ENCODE measurements at regions not wholly inside any gene's neighbourhood (a gene's known extent, or its start where the extent isn't known, plus 50 kb on each side); places are given as distances from the start of the nearest gene placed in this dataset.

- TF ChIP-seq, protein P1, sequence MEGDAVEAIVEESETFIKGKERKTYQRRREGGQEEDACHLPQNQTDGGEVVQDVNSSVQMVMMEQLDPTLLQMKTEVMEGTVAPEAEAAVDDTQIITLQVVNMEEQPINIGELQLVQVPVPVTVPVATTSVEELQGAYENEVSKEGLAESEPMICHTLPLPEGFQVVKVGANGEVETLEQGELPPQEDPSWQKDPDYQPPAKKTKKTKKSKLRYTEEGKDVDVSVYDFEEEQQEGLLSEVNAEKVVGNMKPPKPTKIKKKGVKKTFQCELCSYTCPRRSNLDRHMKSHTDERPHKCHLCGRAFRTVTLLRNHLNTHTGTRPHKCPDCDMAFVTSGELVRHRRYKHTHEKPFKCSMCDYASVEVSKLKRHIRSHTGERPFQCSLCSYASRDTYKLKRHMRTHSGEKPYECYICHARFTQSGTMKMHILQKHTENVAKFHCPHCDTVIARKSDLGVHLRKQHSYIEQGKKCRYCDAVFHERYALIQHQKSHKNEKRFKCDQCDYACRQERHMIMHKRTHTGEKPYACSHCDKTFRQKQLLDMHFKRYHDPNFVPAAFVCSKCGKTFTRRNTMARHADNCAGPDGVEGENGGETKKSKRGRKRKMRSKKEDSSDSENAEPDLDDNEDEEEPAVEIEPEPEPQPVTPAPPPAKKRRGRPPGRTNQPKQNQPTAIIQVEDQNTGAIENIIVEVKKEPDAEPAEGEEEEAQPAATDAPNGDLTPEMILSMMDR (IDR thresholded peaks at IDR 0.05; ENCODE audit: low read depth, low read length): no peak
- H3K4me3 ChIP-seq (ENCODE audit: low read depth, low read length): no peak overlapping the region
These were observed 130.8 kb upstream of the IRX3 start for GRCh38 chr16:54417384-54417783.

DNA sequence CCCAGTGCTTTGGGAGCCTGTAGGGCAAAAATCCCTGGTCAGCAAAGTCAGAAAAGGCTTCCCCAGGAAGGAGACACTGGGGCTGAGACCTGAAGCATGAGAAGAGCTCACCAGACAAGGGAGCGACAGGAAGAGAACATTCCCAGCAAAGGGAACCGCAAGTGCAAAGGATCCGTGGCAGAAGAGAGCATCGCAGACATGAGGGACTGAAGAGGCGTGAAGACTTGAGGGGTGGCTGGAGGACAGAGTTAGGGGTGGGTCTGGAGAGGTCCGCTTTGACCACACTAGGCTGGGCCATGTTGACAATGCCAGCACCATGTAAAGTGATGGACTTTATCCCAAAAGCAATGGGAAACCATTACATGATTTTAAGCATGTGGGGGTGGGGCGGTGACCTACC, 128.1 kb upstream of the IRX3 start:
- no peak overlapping the region for H3K4me3 ChIP-seq (ENCODE audit: low read depth, low read length)

GRCh38 chr16:54412777-54413455, 126.3 kb upstream of the IRX3 start:
- no peak overlapping the region for H3K4me3 ChIP-seq (ENCODE audit: low read depth, low read length)
- TF ChIP-seq, protein P1 (IDR thresholded peaks at IDR 0.05; ENCODE audit: low read depth, low read length): no peak

More for the DNA sequence above, 128.1 kb upstream of the IRX3 start:
- TF ChIP-seq, protein P1 (IDR thresholded peaks at IDR 0.05; ENCODE audit: low read depth, low read length): no peak

DNA sequence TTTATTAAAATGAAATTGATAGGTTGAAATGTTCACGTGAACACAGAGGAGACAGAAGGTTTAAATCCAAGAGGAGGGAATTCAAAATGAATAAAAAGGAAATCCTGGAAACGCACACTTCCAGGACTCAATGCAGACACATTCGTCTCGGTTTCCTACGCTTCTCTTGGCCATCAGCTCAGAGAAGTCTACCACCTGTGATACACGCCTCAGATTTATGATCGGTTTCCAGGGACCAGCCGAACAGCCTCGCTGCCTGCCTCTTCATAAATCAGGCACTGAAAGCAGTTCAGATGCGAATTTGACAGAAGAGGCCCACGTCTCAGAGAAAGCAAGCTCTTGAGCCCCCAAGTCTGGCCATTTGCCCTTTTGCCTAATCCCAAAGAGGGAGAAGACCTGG, 125.5 kb upstream of the IRX3 start:
- H3K4me3 ChIP-seq (ENCODE audit: low read depth, low read length): no peak overlapping the region

GRCh38 chr16:54411544-54411943, 125.0 kb upstream of the IRX3 start:
- no peak overlapping the region for H3K4me3 ChIP-seq (ENCODE audit: low read depth, low read length)
- TF ChIP-seq, protein P1 (IDR thresholded peaks at IDR 0.05; ENCODE audit: low read depth, low read length): no peak

More for the DNA sequence above, 125.5 kb upstream of the IRX3 start:
- TF ChIP-seq, protein P1 (IDR thresholded peaks at IDR 0.05; ENCODE audit: low read depth, low read length): no peak

- H3K4me3 ChIP-seq (ENCODE audit: low read depth, low read length): no peak overlapping the region
- TF ChIP-seq, protein P1 (IDR thresholded peaks at IDR 0.05; ENCODE audit: low read depth, low read length): no peak
These were observed 123.4 kb upstream of the IRX3 start for GRCh38 chr16:54409982-54410381.

GRCh38 chr16:54407596-54407995, 121.0 kb upstream of the IRX3 start:
- H3K4me3 ChIP-seq (ENCODE audit: low read depth, low read length): no peak overlapping the region
- TF ChIP-seq, protein P1 (IDR thresholded peaks at IDR 0.05; ENCODE audit: low read depth, low read length): no peak

Measured in WI38 (cell line).